Activated B cell treated with CpG ODN at 0.5 μM for 24 hours (primary cell): ENCODE measurements at regions not wholly inside any gene's neighbourhood (a gene's known extent, or its start where the extent isn't known, plus 50 kb on each side); places are given as distances from the start of the nearest gene placed in this dataset.

Source experiments
- ATAC-seq: fragments of 200-7000 bp; cut with Tn5 transposase; one replicate; pipeline ENCODE4 v1.10.0; 2021; ENCODE audit warnings: low read depth, mild to moderate bottlenecking, moderate library complexity
- CTCF ChIA-PET: fragments of 350-600 bp; sonication (Branson Sonifier 250); formaldehyde crosslinking; loops from one replicate; lab custom pipeline; 2021; ENCODE audit warnings: antibody characterized with exemption; lab: Charles Lee
- POLR2A ChIA-PET: fragments of 350-600 bp; sonication (Branson Sonifier 250); formaldehyde crosslinking; loops from one replicate; lab custom pipeline; 2021; ENCODE audit warnings: antibody characterized with exemption; lab: Charles Lee
- DNase-seq: peaks from one replicate; pipeline ENCODE4 v3.0.0; 2022
- H3K27ac Mint-ChIP-seq: one replicate; pipeline ENCODE4 v1.8.0; 2020; ENCODE audit warnings: mixed read lengths
- H3K27me3 Mint-ChIP-seq: one replicate; pipeline ENCODE4 v1.8.0; 2021; ENCODE audit warnings: mixed read lengths
- H3K36me3 Mint-ChIP-seq: one replicate; pipeline ENCODE4 v1.8.0; 2021; ENCODE audit warnings: low read depth, mixed read lengths
- H3K4me1 Mint-ChIP-seq: one replicate; pipeline ENCODE4 v1.8.0; 2021; ENCODE audit warnings: mixed read lengths
- H3K4me3 Mint-ChIP-seq: one replicate; pipeline ENCODE4 v1.8.0; 2020; ENCODE audit warnings: mild to moderate bottlenecking, mixed read lengths
- H3K9me3 Mint-ChIP-seq: one replicate; pipeline ENCODE4 v1.8.0; 2020; ENCODE audit warnings: mixed read lengths
- CTCF ChIP-seq: fragments of 200-600 bp; IDR thresholded peaks from one replicate; pipeline ENCODE4 v1.8.0; 2022; ENCODE audit warnings: antibody characterized with exemption, mild to moderate bottlenecking
- intact Hi-C: fragments of 100-400 bp; cut with micrococcal nuclease; formaldehyde crosslinking; loops from one replicate; pipeline ENCODE4 v1.15.1; 2024

- Mint-ChIP-seq H3K9me3 (no peaks in the 10 kb centered on the region), H3K27me3 (peaks cover 56% of the 10 kb centered on the region), H3K27ac (no peak overlapping the region), H3K36me3 (no peaks in the 10 kb centered on the region), H3K4me3 (no peak overlapping the region), H3K4me1 (peaks cover 5% of the 10 kb centered on the region)
- POLR2A ChIA-PET: no interaction called here
- TF ChIP-seq CTCF: no peak
- DNase-seq (no peak), ATAC-seq (peak; percentile 18)
- CTCF ChIA-PET: interaction anchor here (2.0 kb wide), 1 partner anchor 359 kb away, joined by 5 read pairs; no protein-coding TSS in a partner anchor
- intact Hi-C loops: loop anchor here (10.0 kb wide), 1 partner anchor 1212 kb away; no protein-coding TSS in a partner anchor
Observed at GRCh38 chr3:10702961-10703740, 112.9 kb upstream of the SLC6A11 start.

GRCh38 chr3:10703875-10704274 is 112.2 kb upstream of the SLC6A11 start:
- peaks cover 63% of the 10 kb centered on the region for H3K27me3 Mint-ChIP-seq
- CTCF ChIA-PET: interaction anchor here (2.0 kb wide), 1 partner anchor 360 kb away, joined by 5 read pairs; no protein-coding TSS in a partner anchor
- H3K4me3 Mint-ChIP-seq: no peak overlapping the region
- no peak overlapping the region for H3K27ac Mint-ChIP-seq
- intact Hi-C loops: loop anchor here (10.0 kb wide), 1 partner anchor 1211 kb away; no protein-coding TSS in a partner anchor
- no peak for TF ChIP-seq CTCF
- POLR2A ChIA-PET: no interaction called here
- no peaks in the 10 kb centered on the region for H3K36me3 Mint-ChIP-seq
- DNase-seq (no peak), ATAC-seq (no peak)
- peaks cover 7% of the 10 kb centered on the region for H3K4me1 Mint-ChIP-seq
- no peaks in the 10 kb centered on the region for H3K9me3 Mint-ChIP-seq

- intact Hi-C loops: loop anchor here (10.0 kb wide), 1 partner anchor 1209 kb away; no protein-coding TSS in a partner anchor
- ATAC-seq (no peak), DNase-seq (no peak)
- TF ChIP-seq CTCF: no peak
- CTCF ChIA-PET: no interaction called here
- Mint-ChIP-seq H3K36me3 (no peaks in the 10 kb centered on the region), H3K4me1 (peaks cover 7% of the 10 kb centered on the region), H3K4me3 (no peak overlapping the region), H3K27me3 (peaks cover 71% of the 10 kb centered on the region), H3K9me3 (no peaks in the 10 kb centered on the region), H3K27ac (no peak overlapping the region)
- POLR2A ChIA-PET: no interaction called here
Observed at GRCh38 chr3:10706156-10706739, 109.8 kb upstream of the SLC6A11 start.

- intact Hi-C loops: loop anchor here (10.0 kb wide), 1 partner anchor 1208 kb away; no protein-coding TSS in a partner anchor
- DNase-seq (no peak), ATAC-seq (no peak)
- Mint-ChIP-seq H3K9me3 (no peaks in the 10 kb centered on the region), H3K27ac (no peak overlapping the region), H3K27me3 (peaks cover 64% of the 10 kb centered on the region), H3K4me1 (peaks cover 7% of the 10 kb centered on the region), H3K36me3 (no peaks in the 10 kb centered on the region), H3K4me3 (peak overlapping the region; percentile 1)
- ChIA-PET POLR2A (no interaction called here), CTCF (no interaction called here)
- no peak for TF ChIP-seq CTCF
Observed at GRCh38 chr3:10706740-10707399, 109.2 kb upstream of the SLC6A11 start.
